HepG2 (cell line): ENCODE measurements at regions not wholly inside any gene's neighbourhood (a gene's known extent, or its start where the extent isn't known, plus 50 kb on each side); places are given as distances from the start of the nearest gene placed in this dataset.

Experiments
- ATAC-seq: fragments of 200-7000 bp; cut with Tn5 transposase; 3 replicates; pipeline ENCODE4 v1.9.1; 2020; ENCODE audit warnings: mild to moderate bottlenecking, moderate library complexity
- BruUV-seq: library from RNA; stranded (reverse); fragments of 400-500 nt; replicated peaks from 2 replicates; lab custom pipeline; 2021; lab: Mats Ljungman, UMichigan
- CTCF ChIA-PET: fragments of 300-600 bp; formaldehyde crosslinking; extraction: SDS; loops from one replicate; lab custom pipeline; 2021; ENCODE audit warnings: low total read pairs, inconsistent platforms, low intra/inter-chr PET ratio; lab: Yijun Ruan, JAX
- POLR2A ChIA-PET: fragments of 350-600 bp; sonication (Branson Sonifier 250); formaldehyde crosslinking; loops from one replicate; lab custom pipeline; 2020; ENCODE audit warnings: antibody characterized with exemption, inconsistent platforms; lab: Yijun Ruan, JAX
- DNase-seq: peaks from one replicate; pipeline ENCODE4 v3.0.0-alpha.2; 2015; ENCODE audit warnings: low spot score
- FAIRE-seq: peaks from 3 replicates; lab custom pipeline; 2011; peaks lifted over from hg19 to GRCh38; lab: Jason Lieb, UNC
- H2AFZ ChIP-seq: one replicate; pipeline ENCODE4 v1.6.1; 2011; ENCODE audit warnings: low read length, inconsistent platforms
- H3K27ac ChIP-seq: fragments of 300-600 bp; 3 replicates; pipeline ENCODE4 v1.8.0; 2011; ENCODE audit warnings: mixed run types, mild to moderate bottlenecking, mixed read lengths, low read length, inconsistent platforms; ENCODE audit not compliant: insufficient read depth; ENCODE audit errors: extremely low read length
- H3K27me3 ChIP-seq, 2 experiments: fragments of 200-600 bp in 1 of 2; 2 replicates in 1 of 2; 3 replicates in 1 of 2; pipeline versions ENCODE4 v1.6.0 to v1.8.0; 2011; ENCODE audit warnings: low read length in 2 of 2, mild to moderate bottlenecking in 2 of 2, moderate library complexity in 2 of 2, inconsistent platforms in 1 of 2; ENCODE audit not compliant: insufficient read depth in 2 of 2, control insufficient read depth in 1 of 2
- H3K36me3 ChIP-seq, 2 experiments: fragments of 200-600 bp in 1 of 2; replicated peaks in 1 of 2; 2 replicates in 1 of 2; 3 replicates in 1 of 2; pipeline versions ENCODE4 v1.5.1 to v1.8.0; 2011; ENCODE audit warnings: low read length in 2 of 2, inconsistent platforms in 1 of 2; ENCODE audit not compliant: insufficient read depth in 2 of 2, control insufficient read depth in 1 of 2
- H3K4me1 ChIP-seq: 2 replicates; pipeline ENCODE4 v1.5.1; 2012; ENCODE audit warnings: low read length, inconsistent platforms; ENCODE audit not compliant: insufficient read depth
- H3K4me2 ChIP-seq: 2 replicates; pipeline ENCODE4 v1.6.0; 2011; ENCODE audit warnings: low read depth, low read length, inconsistent platforms
- H3K4me3 ChIP-seq, 3 experiments: fragments of 200-600 bp in 1 of 3; sonication (generic), shearing (Covaris generic) in 1 of 3; replicated peaks in 1 of 3; 2 replicates each; pipeline ENCODE4 v1.5.1; 2011 to 2016; ENCODE audit warnings: low read length in 3 of 3, inconsistent platforms in 2 of 3, low read depth in 2 of 3, mild to moderate bottlenecking in 2 of 3, control low read depth in 1 of 3, mixed read lengths in 1 of 3; ENCODE audit not compliant: insufficient read depth in 1 of 3
- H3K79me2 ChIP-seq: one replicate; pipeline ENCODE4 v1.6.1; 2011; ENCODE audit warnings: low read length, inconsistent platforms; ENCODE audit not compliant: insufficient read depth
- H3K9ac ChIP-seq: 2 replicates; pipeline ENCODE4 v1.6.0; 2011; ENCODE audit warnings: mild to moderate bottlenecking, low read depth, low read length, inconsistent platforms; ENCODE audit not compliant: insufficient read depth
- H3K9me3 ChIP-seq: 2 replicates; pipeline ENCODE4 v1.5.1; 2012; ENCODE audit warnings: mild to moderate bottlenecking, low read length
- H4K20me1 ChIP-seq: 2 replicates; pipeline ENCODE4 v1.6.0; 2011; ENCODE audit warnings: inconsistent platforms, mild to moderate bottlenecking, low read length, moderate library complexity; ENCODE audit not compliant: insufficient read depth
- ARNT ChIP-seq: fragments of 450-650 bp; IDR thresholded peaks from 2 replicates; pipeline ENCODE4 v1.6.1; 2017
- GTF3A ChIP-seq: sonication (generic); formaldehyde crosslinking; conservative IDR thresholded peaks from 2 replicates; pipeline ENCODE4 v1.4.0; 2020; ENCODE audit warnings: mild to moderate bottlenecking, missing genetic modification reagents
- HDAC2 ChIP-seq: sonication (generic); formaldehyde crosslinking; IDR thresholded peaks from 2 replicates; pipeline ENCODE4 v1.4.0; 2020; ENCODE audit warnings: missing genetic modification reagents
- TBX3 ChIP-seq: fragments of 450-650 bp; IDR thresholded peaks from 2 replicates; pipeline ENCODE4 v1.6.1; 2017; ENCODE audit warnings: antibody characterized with exemption, mild to moderate bottlenecking, inconsistent platforms, borderline replicate concordance
- THAP11 ChIP-seq: IDR thresholded peaks from 2 replicates; pipeline ENCODE4 v1.6.1; 2016; ENCODE audit warnings: missing biosample characterization, missing genetic modification reagents
- TSC22D2 ChIP-seq: sonication (generic); formaldehyde crosslinking; IDR thresholded peaks from 2 replicates; pipeline ENCODE4 v1.5.1; 2020; ENCODE audit warnings: missing genetic modification reagents, mild to moderate bottlenecking, borderline replicate concordance
- ZBTB3 ChIP-seq: sonication (generic); formaldehyde crosslinking; IDR thresholded peaks from 2 replicates; pipeline ENCODE4 v1.4.0; 2020; ENCODE audit warnings: low read depth, mild to moderate bottlenecking, moderate library complexity, missing genetic modification reagents, borderline replicate concordance
- ZNF260 ChIP-seq: sonication (generic); formaldehyde crosslinking; IDR thresholded peaks from 2 replicates; pipeline ENCODE4 v1.4.0; 2020; ENCODE audit warnings: missing genetic modification reagents, low read depth, mild to moderate bottlenecking, borderline replicate concordance
- ZNF678 ChIP-seq: sonication (generic); formaldehyde crosslinking; IDR thresholded peaks from 2 replicates; pipeline ENCODE4 v1.4.0; 2020; ENCODE audit warnings: mild to moderate bottlenecking, missing genetic modification reagents
- WGBS: methylation state at CpG from one replicate; pipeline ENCODE4 v1.1.6; 2017; ENCODE audit warnings: low lambda C conversion rate; 5-methylcytosine and 5-hydroxymethylcytosine counted together
- in situ Hi-C: cut with HindIII; loops from 2 replicates; pipeline ENCODE4 v1.10.0; 2017; ENCODE audit warnings: low pct_unique_long_range_greater_than_20kb; ENCODE audit not compliant: extremely low pct_ligation_motif_present
- intact Hi-C: fragments of 100-400 bp; cut with micrococcal nuclease; formaldehyde crosslinking; loops from one replicate; pipeline ENCODE4 v1.10.0; 2022; ENCODE audit not compliant: unreplicated experiment
- TF ChIP-seq, protein P1 (sequence below): fragments of 450-650 bp; IDR thresholded peaks from 2 replicates; pipeline ENCODE4 v1.6.1; 2017; ENCODE audit warnings: mild to moderate bottlenecking
- TF ChIP-seq, protein P2 (sequence below): sonication (generic); formaldehyde crosslinking; IDR thresholded peaks from 2 replicates; pipeline ENCODE4 v1.8.0; 2022; ENCODE audit warnings: mild to moderate bottlenecking, missing genetic modification reagents
- TF ChIP-seq, protein P3 (sequence below): sonication (generic); formaldehyde crosslinking; IDR thresholded peaks from 2 replicates; pipeline ENCODE4 v1.4.0; 2020; ENCODE audit warnings: missing genetic modification reagents, borderline replicate concordance

DNA sequence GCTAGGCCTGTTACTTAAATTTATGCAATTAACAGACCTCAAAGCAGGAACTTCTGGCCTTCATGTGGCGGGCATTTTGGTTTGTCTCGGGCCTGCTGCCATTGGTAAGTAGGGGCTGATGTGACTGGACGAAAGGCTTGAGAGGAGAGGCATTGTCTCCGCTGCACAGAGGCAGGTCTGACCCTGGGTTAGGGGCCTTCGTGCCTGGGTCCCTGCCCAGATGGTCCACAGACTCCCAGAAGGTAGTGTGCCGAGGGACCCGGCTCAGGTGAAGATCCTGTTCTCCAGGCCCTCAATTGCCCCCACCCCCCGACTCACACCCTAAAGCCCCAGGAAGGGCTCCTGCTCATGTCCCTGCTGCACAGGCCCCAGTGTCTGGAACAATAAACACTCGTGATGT, 764.9 kb downstream of the TMEM182 start (continued):
- TF ChIP-seq, protein P1, sequence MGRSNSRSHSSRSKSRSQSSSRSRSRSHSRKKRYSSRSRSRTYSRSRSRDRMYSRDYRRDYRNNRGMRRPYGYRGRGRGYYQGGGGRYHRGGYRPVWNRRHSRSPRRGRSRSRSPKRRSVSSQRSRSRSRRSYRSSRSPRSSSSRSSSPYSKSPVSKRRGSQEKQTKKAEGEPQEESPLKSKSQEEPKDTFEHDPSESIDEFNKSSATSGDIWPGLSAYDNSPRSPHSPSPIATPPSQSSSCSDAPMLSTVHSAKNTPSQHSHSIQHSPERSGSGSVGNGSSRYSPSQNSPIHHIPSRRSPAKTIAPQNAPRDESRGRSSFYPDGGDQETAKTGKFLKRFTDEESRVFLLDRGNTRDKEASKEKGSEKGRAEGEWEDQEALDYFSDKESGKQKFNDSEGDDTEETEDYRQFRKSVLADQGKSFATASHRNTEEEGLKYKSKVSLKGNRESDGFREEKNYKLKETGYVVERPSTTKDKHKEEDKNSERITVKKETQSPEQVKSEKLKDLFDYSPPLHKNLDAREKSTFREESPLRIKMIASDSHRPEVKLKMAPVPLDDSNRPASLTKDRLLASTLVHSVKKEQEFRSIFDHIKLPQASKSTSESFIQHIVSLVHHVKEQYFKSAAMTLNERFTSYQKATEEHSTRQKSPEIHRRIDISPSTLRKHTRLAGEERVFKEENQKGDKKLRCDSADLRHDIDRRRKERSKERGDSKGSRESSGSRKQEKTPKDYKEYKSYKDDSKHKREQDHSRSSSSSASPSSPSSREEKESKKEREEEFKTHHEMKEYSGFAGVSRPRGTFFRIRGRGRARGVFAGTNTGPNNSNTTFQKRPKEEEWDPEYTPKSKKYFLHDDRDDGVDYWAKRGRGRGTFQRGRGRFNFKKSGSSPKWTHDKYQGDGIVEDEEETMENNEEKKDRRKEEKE: no peak
- TF ChIP-seq ZBTB3 (no peak), THAP11 (no peak), TSC22D2 (no peak)

DNA sequence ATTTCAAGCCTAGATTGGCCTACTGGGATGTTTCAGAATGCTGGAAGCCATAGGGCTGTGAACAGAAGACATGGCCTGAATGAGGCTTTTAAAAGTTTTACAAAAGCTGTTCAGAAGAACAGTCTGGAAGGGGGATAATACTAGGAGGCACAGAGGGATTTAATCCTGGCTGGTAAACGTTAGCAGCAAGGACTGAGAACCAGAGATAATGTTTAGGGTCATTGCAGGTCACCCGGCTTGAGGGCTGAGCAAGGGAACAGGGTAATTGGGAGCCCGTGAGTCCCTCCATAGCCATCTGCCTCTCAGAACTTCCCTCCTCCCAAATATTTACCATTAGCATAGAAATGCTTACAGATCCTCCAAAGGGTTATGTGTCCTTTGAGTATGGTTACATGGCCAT, 765.4 kb downstream of the TMEM182 start:
- Histone ChIP-seq H3K4me3 (no peak overlapping the region), H3K79me2 (no peaks in the 10 kb centered on the region), H3K9ac (no peak overlapping the region), H4K20me1 (no peaks in the 10 kb centered on the region), H3K4me2 (no peak overlapping the region), H3K27ac (no peak overlapping the region), H2AFZ (no peak overlapping the region), H3K36me3 (no peaks in the 10 kb centered on the region), H3K9me3 (peaks cover 60% of the 10 kb centered on the region), H3K27me3 (no peaks in the 10 kb centered on the region), H3K4me1 (no peaks in the 10 kb centered on the region)
- 0% methylated on average over 3 of the region's 3 CpGs for WGBS
- intact Hi-C loops (no loop called here), in situ Hi-C loops (no loop called here)
- POLR2A ChIA-PET: no interaction called here
- CTCF ChIA-PET: no interaction called here
- no TSS peak for BruUV-seq
- FAIRE-seq (no peak), ATAC-seq (no peak), DNase-seq (no peak)
- TF ChIP-seq ARNT: no peak
- no peak for TF ChIP-seq GTF3A (CRISPR knock-in tag)
- TF ChIP-seq, protein P2, sequence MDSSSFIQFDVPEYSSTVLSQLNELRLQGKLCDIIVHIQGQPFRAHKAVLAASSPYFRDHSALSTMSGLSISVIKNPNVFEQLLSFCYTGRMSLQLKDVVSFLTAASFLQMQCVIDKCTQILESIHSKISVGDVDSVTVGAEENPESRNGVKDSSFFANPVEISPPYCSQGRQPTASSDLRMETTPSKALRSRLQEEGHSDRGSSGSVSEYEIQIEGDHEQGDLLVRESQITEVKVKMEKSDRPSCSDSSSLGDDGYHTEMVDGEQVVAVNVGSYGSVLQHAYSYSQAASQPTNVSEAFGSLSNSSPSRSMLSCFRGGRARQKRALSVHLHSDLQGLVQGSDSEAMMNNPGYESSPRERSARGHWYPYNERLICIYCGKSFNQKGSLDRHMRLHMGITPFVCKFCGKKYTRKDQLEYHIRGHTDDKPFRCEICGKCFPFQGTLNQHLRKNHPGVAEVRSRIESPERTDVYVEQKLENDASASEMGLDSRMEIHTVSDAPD (CRISPR knock-in tag): no peak
- no peak for TF ChIP-seq ZNF678 (CRISPR knock-in tag)
- TF ChIP-seq HDAC2 (CRISPR knock-in tag): no peak
- TF ChIP-seq TBX3: no peak
- TF ChIP-seq, protein P3, sequence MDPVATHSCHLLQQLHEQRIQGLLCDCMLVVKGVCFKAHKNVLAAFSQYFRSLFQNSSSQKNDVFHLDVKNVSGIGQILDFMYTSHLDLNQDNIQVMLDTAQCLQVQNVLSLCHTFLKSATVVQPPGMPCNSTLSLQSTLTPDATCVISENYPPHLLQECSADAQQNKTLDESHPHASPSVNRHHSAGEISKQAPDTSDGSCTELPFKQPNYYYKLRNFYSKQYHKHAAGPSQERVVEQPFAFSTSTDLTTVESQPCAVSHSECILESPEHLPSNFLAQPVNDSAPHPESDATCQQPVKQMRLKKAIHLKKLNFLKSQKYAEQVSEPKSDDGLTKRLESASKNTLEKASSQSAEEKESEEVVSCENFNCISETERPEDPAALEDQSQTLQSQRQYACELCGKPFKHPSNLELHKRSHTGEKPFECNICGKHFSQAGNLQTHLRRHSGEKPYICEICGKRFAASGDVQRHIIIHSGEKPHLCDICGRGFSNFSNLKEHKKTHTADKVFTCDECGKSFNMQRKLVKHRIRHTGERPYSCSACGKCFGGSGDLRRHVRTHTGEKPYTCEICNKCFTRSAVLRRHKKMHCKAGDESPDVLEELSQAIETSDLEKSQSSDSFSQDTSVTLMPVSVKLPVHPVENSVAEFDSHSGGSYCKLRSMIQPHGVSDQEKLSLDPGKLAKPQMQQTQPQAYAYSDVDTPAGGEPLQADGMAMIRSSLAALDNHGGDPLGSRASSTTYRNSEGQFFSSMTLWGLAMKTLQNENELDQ (CRISPR knock-in tag): no peak
- no peak for TF ChIP-seq ZNF260 (CRISPR knock-in tag)
